ENCODE measurements at regions not wholly inside any gene's neighbourhood (a gene's known extent, or its start where the extent isn't known, plus 50 kb on each side); places are given as distances from the start of the nearest gene placed in this dataset.

DNA sequence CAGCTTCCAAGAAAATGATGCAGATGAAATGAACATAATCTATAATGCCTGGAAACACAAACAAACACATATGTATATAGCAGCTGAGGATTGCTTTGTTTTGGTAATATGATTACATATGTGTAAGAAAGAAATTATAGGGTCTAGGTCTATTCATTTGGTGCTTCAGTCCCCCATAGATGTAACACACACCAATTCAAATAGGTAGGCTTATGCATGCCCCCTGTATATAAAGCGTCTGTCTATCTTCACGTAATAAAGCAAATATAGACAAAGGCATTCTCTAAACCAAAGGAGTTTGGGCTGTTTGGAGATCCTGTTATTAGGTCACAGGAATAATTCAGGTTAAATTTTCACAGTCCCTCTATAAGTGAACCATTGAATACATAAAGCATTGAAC is 270.4 kb upstream of the SGK1 start:
- TF ChIP-seq, protein P1, sequence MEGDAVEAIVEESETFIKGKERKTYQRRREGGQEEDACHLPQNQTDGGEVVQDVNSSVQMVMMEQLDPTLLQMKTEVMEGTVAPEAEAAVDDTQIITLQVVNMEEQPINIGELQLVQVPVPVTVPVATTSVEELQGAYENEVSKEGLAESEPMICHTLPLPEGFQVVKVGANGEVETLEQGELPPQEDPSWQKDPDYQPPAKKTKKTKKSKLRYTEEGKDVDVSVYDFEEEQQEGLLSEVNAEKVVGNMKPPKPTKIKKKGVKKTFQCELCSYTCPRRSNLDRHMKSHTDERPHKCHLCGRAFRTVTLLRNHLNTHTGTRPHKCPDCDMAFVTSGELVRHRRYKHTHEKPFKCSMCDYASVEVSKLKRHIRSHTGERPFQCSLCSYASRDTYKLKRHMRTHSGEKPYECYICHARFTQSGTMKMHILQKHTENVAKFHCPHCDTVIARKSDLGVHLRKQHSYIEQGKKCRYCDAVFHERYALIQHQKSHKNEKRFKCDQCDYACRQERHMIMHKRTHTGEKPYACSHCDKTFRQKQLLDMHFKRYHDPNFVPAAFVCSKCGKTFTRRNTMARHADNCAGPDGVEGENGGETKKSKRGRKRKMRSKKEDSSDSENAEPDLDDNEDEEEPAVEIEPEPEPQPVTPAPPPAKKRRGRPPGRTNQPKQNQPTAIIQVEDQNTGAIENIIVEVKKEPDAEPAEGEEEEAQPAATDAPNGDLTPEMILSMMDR (IDR thresholded peaks at IDR 0.05): no peak
- no peak for TF ChIP-seq POLR2A (IDR thresholded peaks at IDR 0.05)

All from uterus (tissue), 2 donors.